K562 (cell line): ENCODE measurements at regions not wholly inside any gene's neighbourhood (a gene's known extent, or its start where the extent isn't known, plus 50 kb on each side); places are given as distances from the start of the nearest gene placed in this dataset.

ENCODE experiments used
- ATAC-seq: fragments of 200-7000 bp; cut with Tn5 transposase; 3 replicates; pipeline ENCODE4 v1.9.1; 2020; ENCODE audit warnings: moderate library complexity
- BruUV-seq: library from RNA; stranded (reverse); fragments of 400-500 nt; replicated peaks from 2 replicates; lab custom pipeline; 2021; lab: Mats Ljungman, UMichigan
- CTCF ChIA-PET: fragments of 300-600 bp; formaldehyde crosslinking; extraction: SDS; loops from one replicate; lab custom pipeline; 2021; ENCODE audit warnings: low intra/inter-chr PET ratio; lab: Yijun Ruan, JAX
- POLR2A ChIA-PET: fragments of 300-600, 350-650 bp; sonication (Branson Sonifier 250); formaldehyde crosslinking; extraction: SDS; loops from one replicate; lab custom pipeline; 2021; ENCODE audit warnings: antibody characterized with exemption, inconsistent platforms; lab: Yijun Ruan, JAX
- DNase-seq, 4 experiments: peaks; one replicate each; pipeline versions ENCODE4 v3.0.0 to v3.0.0-alpha.2; 2011 to 2018; ENCODE audit warnings: low spot score in 3 of 4, mixed read lengths in 3 of 4; ENCODE audit errors: extremely low read depth in 1 of 4
- FAIRE-seq: peaks from 2 replicates; lab custom pipeline; 2011; peaks lifted over from hg19 to GRCh38; lab: Jason Lieb, UNC
- H2AFZ ChIP-seq: 2 replicates; pipeline ENCODE4 v1.6.0; 2011; ENCODE audit warnings: low read depth, low read length, control low read depth, inconsistent platforms
- H3K27ac ChIP-seq: fragments of 200-600 bp; 3 replicates; pipeline ENCODE4 v1.8.0; 2011; ENCODE audit warnings: low read depth, mild to moderate bottlenecking, control low read depth, inconsistent platforms, low read length, moderate library complexity, mixed read lengths; ENCODE audit errors: extremely low read depth
- H3K27me3 ChIP-seq, 2 experiments: fragments of 300-600 bp in 1 of 2; 2 replicates in 1 of 2; 3 replicates in 1 of 2; pipeline versions ENCODE4 v1.6.0 to v1.8.0; 2011; ENCODE audit warnings: inconsistent platforms in 2 of 2, low read length in 2 of 2, mild to moderate bottlenecking in 1 of 2, mixed read lengths in 1 of 2, moderate library complexity in 1 of 2; ENCODE audit not compliant: control insufficient read depth in 2 of 2, insufficient read depth in 2 of 2
- H3K36me3 ChIP-seq: fragments of 300-600 bp; 3 replicates; pipeline ENCODE4 v1.8.0; 2011; ENCODE audit warnings: mild to moderate bottlenecking, low read length, inconsistent platforms; ENCODE audit not compliant: control insufficient read depth, insufficient read depth
- H3K4me1 ChIP-seq, 2 experiments: fragments of 200-600 bp in 1 of 2; replicated peaks in 1 of 2; 2 replicates in 1 of 2; 3 replicates in 1 of 2; pipeline versions ENCODE4 v1.5.1 to v1.8.0; 2011; ENCODE audit warnings: inconsistent platforms in 2 of 2, low read length in 2 of 2, mild to moderate bottlenecking in 1 of 2, mixed read lengths in 1 of 2, moderate library complexity in 1 of 2; ENCODE audit not compliant: control insufficient read depth in 2 of 2, insufficient read depth in 2 of 2
- H3K4me2 ChIP-seq: 2 replicates; pipeline ENCODE4 v1.6.1; 2011; ENCODE audit warnings: low read length, control low read depth, inconsistent platforms, mixed read lengths; ENCODE audit not compliant: insufficient read depth
- H3K4me3 ChIP-seq: fragments of 200-600 bp; sonication (generic), shearing (Covaris generic); 2 replicates; pipeline ENCODE4 v1.5.1; 2016; ENCODE audit warnings: control low read depth, inconsistent platforms
- H3K79me2 ChIP-seq: fragments of 200-600 bp; 3 replicates; pipeline ENCODE4 v1.8.0; 2011; ENCODE audit warnings: low read length, inconsistent platforms; ENCODE audit not compliant: control insufficient read depth, insufficient read depth
- H3K9ac ChIP-seq, 2 experiments: 2 replicates each; pipeline versions ENCODE4 v1.6.0 to v1.6.1; 2011; ENCODE audit warnings: low read depth in 2 of 2, low read length in 2 of 2, control low read depth in 1 of 2, inconsistent platforms in 1 of 2, mild to moderate bottlenecking in 1 of 2, mixed read lengths in 1 of 2; ENCODE audit not compliant: insufficient read depth in 1 of 2
- H3K9me1 ChIP-seq: one replicate; pipeline ENCODE4 v1.6.0; 2011; ENCODE audit warnings: inconsistent platforms, mild to moderate bottlenecking, low read length, moderate library complexity; ENCODE audit not compliant: control insufficient read depth, insufficient read depth
- H3K9me3 ChIP-seq: replicated peaks from 2 replicates; pipeline ENCODE4 v1.5.1; 2011; ENCODE audit warnings: low read depth, low read length, inconsistent platforms; ENCODE audit not compliant: control insufficient read depth, insufficient read depth
- H4K20me1 ChIP-seq: replicated peaks from 2 replicates; pipeline ENCODE4 v1.6.1; 2011; ENCODE audit warnings: low read length, inconsistent platforms, mixed read lengths; ENCODE audit not compliant: control insufficient read depth, insufficient read depth
- CBFB ChIP-seq: sonication (generic); formaldehyde crosslinking; IDR thresholded peaks from 2 replicates; pipeline ENCODE4 v1.4.0; 2020; ENCODE audit warnings: mild to moderate bottlenecking, missing genetic modification reagents
- EP300 ChIP-seq: IDR thresholded peaks from 2 replicates; pipeline ENCODE4 v1.6.1; 2012; ENCODE audit warnings: low read length, improper control_type of control experiment
- GTF3C2 ChIP-seq: IDR thresholded peaks from 3 replicates; pipeline ENCODE4 v1.6.1; 2011; ENCODE audit warnings: borderline replicate concordance, mild to moderate bottlenecking, moderate library complexity; ENCODE audit not compliant: insufficient read length; ENCODE audit errors: extremely low read depth
- HIVEP1 ChIP-seq: fragments of 250-450 bp; sonication (Bioruptor Pico); IDR thresholded peaks from 2 replicates; pipeline ENCODE4 v1.4.0; 2020; ENCODE audit warnings: mild to moderate bottlenecking
- KLF16 ChIP-seq: IDR thresholded peaks from 2 replicates; pipeline ENCODE4 v1.6.1; 2016; ENCODE audit warnings: antibody characterized with exemption
- NR3C1 ChIP-seq: sonication (generic); formaldehyde crosslinking; IDR thresholded peaks from 2 replicates; pipeline ENCODE4 v1.8.1; 2022; ENCODE audit warnings: missing genetic modification reagents
- PHF21A ChIP-seq: fragments of 450-650 bp; IDR thresholded peaks from 2 replicates; pipeline ENCODE4 v1.6.1; 2017; ENCODE audit warnings: low read depth, borderline replicate concordance
- RB1 ChIP-seq: fragments of 450-650 bp; IDR thresholded peaks from 2 replicates; pipeline ENCODE4 v1.6.1; 2017; ENCODE audit warnings: low read depth, mild to moderate bottlenecking
- RFX5 ChIP-seq: IDR thresholded peaks from 2 replicates; pipeline ENCODE4 v1.6.1; 2011; ENCODE audit warnings: low read depth, mild to moderate bottlenecking, improper control_type of control experiment, low read length
- TRIM24 ChIP-seq, 2 experiments: fragments of 450-650 bp; IDR thresholded peaks; 2 replicates each; pipeline ENCODE4 v1.6.1; 2016
- YY1 ChIP-seq, 3 experiments: IDR thresholded peaks; 2 replicates each; pipeline ENCODE4 v1.6.1; 2011; ENCODE audit warnings: low read length in 2 of 3, mild to moderate bottlenecking in 2 of 3, moderate library complexity in 2 of 3, borderline replicate concordance in 1 of 3, control low read depth in 1 of 3, low read depth in 1 of 3; ENCODE audit not compliant: insufficient read depth in 3 of 3, insufficient replicate concordance in 2 of 3, control insufficient read depth in 1 of 3, insufficient read length in 1 of 3; ENCODE audit errors: extremely low read depth in 1 of 3
- ZBTB11 ChIP-seq, 3 experiments: fragments of 200-800 bp in 1 of 3; fragments of 250-450 bp in 1 of 3; fragments of 450-650 bp in 1 of 3; sonication (Bioruptor Pico) in 1 of 3; sonication (Bioruptor generic) in 1 of 3; formaldehyde crosslinking in 1 of 3; IDR thresholded peaks; 2 replicates each; pipeline versions ENCODE4 v1.6.1 to v1.8.0; 2016 to 2022; ENCODE audit warnings: mild to moderate bottlenecking in 2 of 3, missing genetic modification characterization in 2 of 3, missing compliant biosample characterization in 1 of 3, moderate library complexity in 1 of 3
- ZFP36 ChIP-seq: fragments of 150-350 bp; IDR thresholded peaks from 2 replicates; pipeline ENCODE4 v1.6.1; 2018; ENCODE audit warnings: low read length, low read depth; ENCODE audit not compliant: partially characterized antibody
- ZNF175 ChIP-seq: fragments of 200-800 bp; sonication (Bioruptor generic); IDR thresholded peaks from 2 replicates; pipeline ENCODE4 v1.6.1; 2016; ENCODE audit warnings: low read depth, mild to moderate bottlenecking, missing genetic modification characterization, missing compliant biosample characterization
- ZNF316 ChIP-seq: fragments of 450-650 bp; IDR thresholded peaks from 2 replicates; pipeline ENCODE4 v1.6.1; 2016
- WGBS: fragments of 100-300 bp; shearing (Covaris generic); methylation state at CpG from one replicate; pipeline ENCODE4 v1.1.6; 2016; ENCODE audit warnings: low coverage, mixed read lengths; ENCODE audit not compliant: insufficient coverage; ENCODE audit errors: missing lambda C conversion rate; 5-methylcytosine and 5-hydroxymethylcytosine counted together
- in situ Hi-C: fragments of 300-500 bp; cut with MboI; formaldehyde crosslinking; loops from 4 replicates; pipeline ENCODE4 v1.15.0; 2018; ENCODE audit warnings: inconsistent platforms, mixed read lengths
- intact Hi-C: fragments of 100-400 bp; cut with micrococcal nuclease; formaldehyde crosslinking; loops from 2 replicates; pipeline ENCODE4 v1.14.2; 2022

- intact Hi-C loops (no loop called here), in situ Hi-C loops (no loop called here)
- ChIA-PET POLR2A (interaction anchor here (0.8 kb wide), 1 partner anchor 164 kb away, joined by 5 read pairs; no protein-coding TSS in a partner anchor), CTCF (no interaction called here)
- no peak for ATAC-seq
- Histone ChIP-seq H3K9me1 (no peaks in the 10 kb centered on the region), H3K4me1 (no peaks in the 10 kb centered on the region), H2AFZ (no peak overlapping the region), H3K9me3 (no peaks in the 10 kb centered on the region), H3K27me3 (peaks cover 19 to 66% of the 10 kb centered on the region in 2 experiments), H3K36me3 (no peaks in the 10 kb centered on the region), H3K9ac (no peak overlapping the region), H4K20me1 (no peaks in the 10 kb centered on the region; the same call in 1 of the 2 replicates), H3K27ac (no peak overlapping the region), H3K79me2 (no peaks in the 10 kb centered on the region), H3K4me3 (no peak overlapping the region), H3K4me2 (no peak overlapping the region)
- WGBS: 2% methylated on average over 5 of the region's 5 CpGs
- no peak for FAIRE-seq
- no TSS peak for BruUV-seq
- TF ChIP-seq NR3C1: no peak
- TF ChIP-seq PHF21A: no peak
- TF ChIP-seq EP300: no peak
- TF ChIP-seq GTF3C2: no peak
- TF ChIP-seq YY1 (IDR thresholded peaks at IDR 0.05; ENCODE audit: borderline replicate concordance in 1 of 3, control insufficient read depth in 1 of 3, extremely low read depth in 1 of 3, insufficient read depth in 3 of 3, insufficient read length in 1 of 3, insufficient replicate concordance in 2 of 3, low read depth in 1 of 3, low read length in 2 of 3): no peak
- TF ChIP-seq RFX5: no peak
- no peak for TF ChIP-seq TRIM24 (IDR thresholded peaks at IDR 0.05)
- TF ChIP-seq RB1: no peak
- TF ChIP-seq ZBTB11 (CRISPR knock-in tag; IDR thresholded peaks at IDR 0.05): no peak
- no peak for TF ChIP-seq ZNF175
- no peak for TF ChIP-seq KLF16
- no peak for TF ChIP-seq HIVEP1 (CRISPR knock-in tag)
- TF ChIP-seq ZNF316: no peak
- no peak for TF ChIP-seq CBFB (CRISPR knock-in tag)
- TF ChIP-seq ZFP36: no peak
- DNase-seq: no peak
Measured at GRCh38 chr1:229063154-229063773, 207.6 kb upstream of the RAB4A start.
